Activated CD4-positive, alpha-beta T cell treated with anti-CD3 and anti-CD28 coated beads for 36 hours (primary cell): ENCODE measurements at regions not wholly inside any gene's neighbourhood (a gene's known extent, or its start where the extent isn't known, plus 50 kb on each side); places are given as distances from the start of the nearest gene placed in this dataset.

Experiments used
- ATAC-seq: fragments of 200-7000 bp; cut with Tn5 transposase; one replicate; pipeline ENCODE4 v1.10.0; 2021; ENCODE audit warnings: mild to moderate bottlenecking, moderate library complexity
- CTCF ChIA-PET: fragments of 350-600 bp; sonication (Branson Sonifier 250); formaldehyde crosslinking; loops from one replicate; lab custom pipeline; 2021; ENCODE audit warnings: antibody characterized with exemption; lab: Charles Lee
- POLR2A ChIA-PET: fragments of 350-600 bp; sonication (Branson Sonifier 250); formaldehyde crosslinking; loops from one replicate; lab custom pipeline; 2021; ENCODE audit warnings: antibody characterized with exemption, inconsistent platforms; lab: Charles Lee
- DNase-seq: peaks from one replicate; pipeline ENCODE4 v3.0.0-alpha.2; 2020
- H3K27ac Mint-ChIP-seq: one replicate; pipeline ENCODE4 v1.8.0; 2021; ENCODE audit warnings: mixed read lengths
- H3K27me3 Mint-ChIP-seq: one replicate; pipeline ENCODE4 v1.8.0; 2021; ENCODE audit warnings: mixed read lengths
- H3K36me3 Mint-ChIP-seq: one replicate; pipeline ENCODE4 v1.8.0; 2021; ENCODE audit warnings: low read depth, mixed read lengths
- H3K4me1 Mint-ChIP-seq: one replicate; pipeline ENCODE4 v1.8.0; 2021; ENCODE audit warnings: mixed read lengths
- H3K4me3 Mint-ChIP-seq: one replicate; pipeline ENCODE4 v1.8.0; 2021; ENCODE audit warnings: mild to moderate bottlenecking, moderate library complexity, mixed read lengths
- H3K9me3 Mint-ChIP-seq: one replicate; pipeline ENCODE4 v1.8.0; 2021; ENCODE audit warnings: low read depth, mixed read lengths
- intact Hi-C, 2 experiments: fragments of 100-400 bp; cut with DNase I in 1 of 2; cut with micrococcal nuclease in 1 of 2; formaldehyde crosslinking; loops; one replicate each; pipeline versions ENCODE4 v1.14.2 to v1.15.1; 2022 to 2024; cut with DNase I, micrococcal nuclease

DNA sequence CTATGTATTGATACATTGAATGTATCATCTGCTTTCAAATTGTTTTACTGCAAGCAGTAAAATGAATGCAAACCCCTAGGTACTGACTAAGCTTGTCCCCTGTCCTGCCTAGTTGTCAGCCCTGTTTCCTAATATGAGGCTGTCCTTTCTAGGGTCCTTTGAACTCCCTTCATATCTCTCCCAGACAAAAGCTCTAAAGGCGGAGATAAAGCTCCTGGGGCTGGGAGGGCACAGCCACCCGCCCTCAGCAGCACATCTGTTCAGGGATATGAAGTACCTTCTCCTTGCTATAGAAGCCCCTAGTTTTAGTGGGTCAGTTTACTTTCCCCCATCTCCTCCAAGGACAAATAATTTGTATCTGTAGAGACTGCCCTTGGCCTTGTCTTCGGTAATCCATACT, 93.1 kb upstream of the ETS2 start:
- ChIA-PET CTCF (interaction anchor here (0.9 kb wide), 1 partner anchor 13 kb away, joined by 3 read pairs; no protein-coding TSS in a partner anchor), POLR2A (no interaction called here)
- H3K9me3 Mint-ChIP-seq: no peaks in the 10 kb centered on the region
- no peaks in the 10 kb centered on the region for H3K36me3 Mint-ChIP-seq
- DNase-seq (no peak), ATAC-seq (no peak)
- H3K27me3 Mint-ChIP-seq: peaks cover 2% of the 10 kb centered on the region
- no peak overlapping the region for H3K4me3 Mint-ChIP-seq
- H3K4me1 Mint-ChIP-seq: no peaks in the 10 kb centered on the region
- intact Hi-C loops: loop anchor here (5.0 to 10.0 kb wide), 2 partner anchors 205 to 208 kb away; no protein-coding TSS in a partner anchor
- H3K27ac Mint-ChIP-seq: no peak overlapping the region

DNA sequence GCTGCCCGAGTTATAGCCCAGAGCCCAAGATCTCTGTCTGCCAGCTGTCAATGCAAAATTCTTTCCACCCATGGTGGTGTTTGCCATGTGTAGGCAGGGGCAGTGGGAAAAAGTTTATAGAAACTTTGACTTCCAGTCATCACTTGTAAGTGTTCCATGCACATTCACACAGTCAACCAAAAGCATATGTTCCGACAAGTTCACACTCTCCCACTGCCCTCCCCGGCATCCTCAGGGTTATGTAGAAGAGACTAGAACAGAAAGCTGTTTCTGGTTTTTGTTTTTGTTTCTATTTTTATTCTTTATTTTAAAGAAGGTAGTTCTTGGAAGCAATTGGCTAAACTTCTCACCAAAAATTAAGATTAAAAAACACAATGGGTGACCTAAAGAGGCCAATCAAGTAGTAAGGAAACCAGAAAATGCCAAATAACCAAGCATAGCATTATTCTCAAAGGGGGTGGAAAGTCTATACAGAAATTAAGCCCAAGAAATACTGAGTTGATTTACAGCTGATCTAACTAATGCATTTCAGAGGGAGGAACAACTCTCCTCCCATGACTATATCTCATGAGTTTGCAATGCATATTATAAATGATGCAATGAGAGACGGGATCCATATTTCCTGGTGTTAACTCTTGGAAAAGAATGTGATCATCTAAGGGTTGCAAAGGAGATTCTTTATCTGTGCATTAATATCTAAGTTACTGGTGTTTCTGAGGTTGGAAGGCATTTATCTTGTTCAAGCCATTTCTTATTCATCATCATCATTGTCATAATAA, 91.5 kb upstream of the ETS2 start:
- H3K9me3 Mint-ChIP-seq: no peaks in the 10 kb centered on the region
- no peak for ATAC-seq
- intact Hi-C loops: loop anchor here (5.0 to 10.0 kb wide), 2 partner anchors 207 to 209 kb away; no protein-coding TSS in a partner anchor
- H3K4me1 Mint-ChIP-seq: no peaks in the 10 kb centered on the region
- H3K27ac Mint-ChIP-seq: no peak overlapping the region
- no peaks in the 10 kb centered on the region for H3K36me3 Mint-ChIP-seq
- H3K27me3 Mint-ChIP-seq: peaks cover 2% of the 10 kb centered on the region
- DNase-seq: no peak
- no peak overlapping the region for H3K4me3 Mint-ChIP-seq
- ChIA-PET POLR2A (no interaction called here), CTCF (no interaction called here)

DNA sequence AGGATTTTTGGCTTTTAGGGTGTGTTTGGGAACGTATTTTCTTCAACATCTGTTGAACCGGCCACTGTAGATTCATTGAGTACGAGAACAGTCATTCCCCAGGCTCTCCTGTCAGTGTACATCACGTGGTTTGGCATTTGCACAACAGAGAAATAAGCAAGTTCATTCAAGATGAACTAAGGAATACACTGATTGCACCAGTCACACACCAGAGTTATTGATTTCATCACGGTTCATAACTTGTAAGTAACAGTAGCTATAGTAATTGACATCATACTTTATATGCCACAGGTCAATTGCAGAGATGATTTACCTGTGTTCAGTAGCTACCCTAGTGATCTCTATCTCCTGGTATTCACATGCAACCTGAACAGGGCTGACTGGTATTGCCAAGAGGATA, 90.7 kb upstream of the ETS2 start:
- H3K4me3 Mint-ChIP-seq: no peak overlapping the region
- DNase-seq (no peak), ATAC-seq (no peak)
- no peaks in the 10 kb centered on the region for H3K4me1 Mint-ChIP-seq
- H3K9me3 Mint-ChIP-seq: no peaks in the 10 kb centered on the region
- no peak overlapping the region for H3K27ac Mint-ChIP-seq
- POLR2A ChIA-PET: no interaction called here
- intact Hi-C loops: loop anchor here (5.0 to 10.0 kb wide), 2 partner anchors 208 to 210 kb away; no protein-coding TSS in a partner anchor
- H3K36me3 Mint-ChIP-seq: no peaks in the 10 kb centered on the region
- H3K27me3 Mint-ChIP-seq: peaks cover 2% of the 10 kb centered on the region
- CTCF ChIA-PET: no interaction called here

DNA sequence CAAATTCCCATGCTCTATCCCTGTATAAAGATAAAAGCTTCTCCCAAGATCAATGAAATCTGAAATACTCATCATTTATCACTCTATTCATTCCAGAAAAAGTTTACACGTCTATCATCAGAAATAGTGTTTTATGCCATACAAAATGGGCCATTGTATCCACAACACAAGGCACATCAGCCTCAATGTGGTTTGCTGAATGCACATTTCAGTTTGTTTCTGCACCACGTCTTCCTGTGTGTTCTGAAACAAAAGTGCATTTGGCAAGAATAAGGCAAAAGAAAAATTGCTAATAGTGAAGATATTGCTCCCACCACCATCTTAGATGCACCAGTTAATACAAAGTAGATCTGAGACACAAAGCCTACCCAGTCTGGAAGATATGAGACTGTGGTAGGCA, 89.6 kb upstream of the ETS2 start:
- POLR2A ChIA-PET: no interaction called here
- no peak overlapping the region for H3K4me3 Mint-ChIP-seq
- intact Hi-C loops: loop anchor here in 1 of 2 experiments (10.0 kb wide), 1 partner anchor 211 kb away; no protein-coding TSS in a partner anchor
- H3K27me3 Mint-ChIP-seq: peaks cover 2% of the 10 kb centered on the region
- no peak overlapping the region for H3K27ac Mint-ChIP-seq
- H3K4me1 Mint-ChIP-seq: no peaks in the 10 kb centered on the region
- H3K9me3 Mint-ChIP-seq: no peaks in the 10 kb centered on the region
- DNase-seq: no peak
- CTCF ChIA-PET: interaction anchor here (0.6 kb wide), 1 partner anchor 21 kb away, joined by 4 read pairs; no protein-coding TSS in a partner anchor
- H3K36me3 Mint-ChIP-seq: no peaks in the 10 kb centered on the region
- ATAC-seq: no peak

DNA sequence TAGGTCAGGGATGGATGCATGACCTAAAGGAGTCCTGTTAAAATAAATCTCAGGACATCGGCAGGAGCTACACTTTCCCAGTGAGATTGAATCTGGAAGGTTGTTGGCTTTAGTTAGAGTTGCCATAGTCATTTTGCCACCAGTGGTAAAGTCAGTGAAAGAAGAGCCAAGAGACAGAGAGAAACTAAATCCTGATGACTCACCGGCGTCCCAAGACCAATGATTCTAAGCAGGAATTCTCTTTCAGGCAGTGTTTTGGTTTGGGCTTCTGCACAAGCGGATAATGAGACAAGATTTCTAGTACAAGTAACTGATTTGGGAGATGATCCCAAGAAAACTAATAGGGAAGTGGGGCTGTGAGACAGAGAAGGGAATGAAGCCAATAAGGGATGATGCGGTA, 88.8 kb upstream of the ETS2 start:
- H3K27ac Mint-ChIP-seq: no peak overlapping the region

DNA sequence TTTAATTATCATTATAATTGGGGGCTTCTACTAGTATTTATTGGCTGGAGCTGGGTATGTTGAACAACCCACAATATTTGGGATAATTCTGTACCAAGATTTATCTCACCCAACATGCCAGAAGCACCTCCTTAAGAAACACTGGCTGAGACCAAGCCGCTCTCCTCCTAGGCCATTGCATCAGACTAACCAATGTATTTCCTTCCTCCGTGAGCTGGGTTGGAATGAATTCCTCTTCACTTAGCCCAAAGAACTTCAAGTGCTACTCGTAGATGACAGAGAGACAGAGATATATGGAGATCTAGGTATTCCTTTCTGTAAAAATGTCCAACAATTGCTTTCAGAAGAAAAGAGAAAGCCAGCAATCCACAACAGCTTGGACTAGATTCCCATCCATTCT, 87.2 kb upstream of the ETS2 start:
- no peaks in the 10 kb centered on the region for H3K4me1 Mint-ChIP-seq
- DNase-seq: no peak
- intact Hi-C loops: loop anchor here in 1 of 2 experiments (10.0 kb wide), 1 partner anchor 214 kb away; no protein-coding TSS in a partner anchor
- no peaks in the 10 kb centered on the region for H3K27me3 Mint-ChIP-seq
- POLR2A ChIA-PET: no interaction called here
- no peak overlapping the region for H3K27ac Mint-ChIP-seq
- ATAC-seq: no peak
- CTCF ChIA-PET: no interaction called here
- no peaks in the 10 kb centered on the region for H3K36me3 Mint-ChIP-seq
- H3K9me3 Mint-ChIP-seq: no peaks in the 10 kb centered on the region
- no peak overlapping the region for H3K4me3 Mint-ChIP-seq

More for the DNA sequence above, 88.8 kb upstream of the ETS2 start:
- ChIA-PET POLR2A (no interaction called here), CTCF (interaction anchor here (0.6 kb wide), 1 partner anchor 255 kb away, joined by 3 read pairs; no protein-coding TSS in a partner anchor)
- intact Hi-C loops: loop anchor here in 1 of 2 experiments (10.0 kb wide), 1 partner anchor 212 kb away; no protein-coding TSS in a partner anchor
- Mint-ChIP-seq H3K36me3 (no peaks in the 10 kb centered on the region), H3K4me3 (no peak overlapping the region), H3K27me3 (no peaks in the 10 kb centered on the region), H3K9me3 (no peaks in the 10 kb centered on the region), H3K4me1 (no peaks in the 10 kb centered on the region)
- DNase-seq (no peak), ATAC-seq (no peak)

DNA sequence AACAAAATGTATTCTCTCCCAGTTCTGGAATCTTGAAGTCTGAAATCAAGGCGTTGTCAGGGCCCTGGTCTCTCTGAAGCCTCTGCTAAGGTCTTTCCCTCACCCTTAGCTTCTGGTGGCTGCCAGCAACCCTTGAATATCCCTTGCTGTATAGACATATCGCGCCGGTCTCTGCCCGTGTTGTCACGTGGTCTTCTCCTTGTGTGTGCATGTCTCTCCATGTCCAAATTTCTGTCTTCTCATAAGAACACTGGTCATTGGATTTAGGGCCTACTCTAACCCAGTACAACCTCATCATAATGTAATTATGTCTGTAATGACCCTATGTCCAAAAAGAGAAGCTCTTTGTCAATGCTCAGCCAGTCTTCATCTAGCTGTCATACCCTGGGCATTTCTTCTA, 85.7 kb upstream of the ETS2 start:
- peaks cover 2% of the 10 kb centered on the region for H3K36me3 Mint-ChIP-seq
- ChIA-PET POLR2A (no interaction called here), CTCF (no interaction called here)
- no peak for DNase-seq
- no peaks in the 10 kb centered on the region for H3K4me1 Mint-ChIP-seq
- H3K9me3 Mint-ChIP-seq: peaks cover 7% of the 10 kb centered on the region
- no peak for ATAC-seq
- no peak overlapping the region for H3K27ac Mint-ChIP-seq
- intact Hi-C loops: no loop called here
- H3K4me3 Mint-ChIP-seq: no peak overlapping the region
- H3K27me3 Mint-ChIP-seq: no peaks in the 10 kb centered on the region

DNA sequence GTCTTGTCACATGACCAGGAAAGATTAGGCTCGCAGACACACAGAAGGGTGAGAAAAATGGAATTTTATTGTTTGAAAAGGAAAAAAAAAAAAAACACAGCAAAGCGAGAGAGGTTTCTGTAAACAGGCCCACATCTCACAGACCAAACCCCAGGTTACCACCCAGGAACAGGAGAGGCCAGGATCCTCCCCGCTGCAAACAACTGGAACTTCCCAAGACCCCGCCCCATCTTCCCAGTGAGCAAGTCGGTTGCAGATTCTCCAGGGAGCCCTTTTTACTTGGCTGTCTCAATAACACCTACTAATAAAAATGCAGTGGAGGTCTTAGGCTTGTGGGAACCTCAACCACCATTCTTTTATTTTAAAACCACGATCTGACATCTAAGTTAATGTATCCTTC, 84.7 kb upstream of the ETS2 start:
- Mint-ChIP-seq H3K9me3 (peaks cover 13% of the 10 kb centered on the region), H3K36me3 (peaks cover 3% of the 10 kb centered on the region), H3K4me3 (no peak overlapping the region), H3K4me1 (no peaks in the 10 kb centered on the region), H3K27ac (no peak overlapping the region), H3K27me3 (no peaks in the 10 kb centered on the region)
- no peak for ATAC-seq
- POLR2A ChIA-PET: no interaction called here
- intact Hi-C loops: no loop called here
- no peak for DNase-seq
- CTCF ChIA-PET: no interaction called here

DNA sequence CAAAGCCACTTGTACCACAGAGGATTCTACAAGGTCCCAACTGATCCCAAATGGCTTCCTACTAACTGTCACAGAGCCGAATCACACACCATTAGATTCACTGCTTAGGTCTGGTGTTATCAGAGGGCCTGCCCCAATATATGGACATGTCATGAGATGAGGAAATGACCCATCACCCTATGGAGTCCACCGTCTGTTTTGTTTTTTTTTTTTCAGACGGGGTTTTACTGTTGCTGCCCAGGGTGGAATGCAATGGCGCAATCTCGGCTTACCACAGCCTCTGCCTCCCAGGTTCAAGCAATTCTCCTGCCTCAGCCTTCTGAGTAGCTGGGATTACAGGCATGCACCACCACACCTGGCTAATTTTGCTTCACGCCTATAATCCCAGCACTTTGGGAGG, 83.8 kb upstream of the ETS2 start:
- Mint-ChIP-seq H3K27me3 (peaks cover 3% of the 10 kb centered on the region), H3K36me3 (peaks cover 3% of the 10 kb centered on the region), H3K9me3 (peaks cover 13% of the 10 kb centered on the region), H3K4me1 (no peaks in the 10 kb centered on the region), H3K27ac (no peak overlapping the region), H3K4me3 (no peak overlapping the region)
- ChIA-PET POLR2A (no interaction called here), CTCF (interaction anchor here (1.1 kb wide), 1 partner anchor 13 kb away, joined by 3 read pairs; no protein-coding TSS in a partner anchor)
- no peak for ATAC-seq
- intact Hi-C loops: no loop called here
- no peak for DNase-seq

DNA sequence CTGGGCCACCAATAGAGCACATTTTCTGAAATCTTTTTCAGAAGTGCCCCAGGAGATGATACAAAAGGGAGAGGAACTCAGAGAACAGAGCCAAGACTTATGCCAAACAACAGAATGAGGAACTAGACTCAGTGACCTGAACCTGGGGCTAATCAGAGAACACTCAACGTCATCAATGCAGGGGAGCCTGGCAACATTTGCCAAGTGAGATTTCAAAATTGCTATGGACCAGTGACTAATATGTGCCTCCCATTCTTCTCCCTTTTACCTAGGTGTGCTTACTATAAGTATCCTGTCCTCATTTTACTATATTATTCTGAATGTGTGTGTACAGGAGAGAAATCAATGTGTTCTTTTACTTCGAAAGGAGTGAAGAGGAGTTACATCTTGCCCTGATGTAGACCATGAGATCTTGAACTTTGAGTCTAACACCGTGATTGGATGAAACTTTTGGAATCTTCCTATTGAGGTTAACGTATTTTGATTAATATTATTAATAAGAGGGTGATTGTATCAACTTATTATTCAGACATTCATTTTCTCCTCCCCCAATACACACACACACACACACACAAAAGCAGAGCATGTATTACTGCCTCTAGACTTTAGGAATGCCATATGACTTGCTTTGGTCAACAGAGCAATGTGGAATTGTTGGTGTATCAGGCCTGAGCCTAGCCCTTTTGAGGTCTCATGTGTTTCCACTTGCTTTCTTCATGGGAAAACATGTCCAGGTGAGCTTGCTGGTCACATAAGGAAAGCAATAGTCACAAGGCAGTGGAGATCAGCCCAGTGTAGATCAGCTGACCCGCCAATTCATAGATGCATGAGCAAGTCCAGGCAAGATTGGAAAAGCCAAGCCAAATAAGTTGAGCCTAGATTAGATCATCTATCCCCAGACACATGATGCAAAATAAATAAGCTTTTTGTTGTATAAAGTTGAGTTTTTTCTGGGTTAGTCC, 80.3 kb upstream of the ETS2 start:
- Mint-ChIP-seq H3K4me3 (no peak overlapping the region), H3K27me3 (peaks cover 9% of the 10 kb centered on the region), H3K9me3 (peaks cover 13% of the 10 kb centered on the region), H3K27ac (no peak overlapping the region), H3K4me1 (peaks cover 2% of the 10 kb centered on the region), H3K36me3 (peaks cover 3% of the 10 kb centered on the region)
- CTCF ChIA-PET: no interaction called here
- intact Hi-C loops: no loop called here
- ATAC-seq (no peak), DNase-seq (no peak)
- POLR2A ChIA-PET: no interaction called here

DNA sequence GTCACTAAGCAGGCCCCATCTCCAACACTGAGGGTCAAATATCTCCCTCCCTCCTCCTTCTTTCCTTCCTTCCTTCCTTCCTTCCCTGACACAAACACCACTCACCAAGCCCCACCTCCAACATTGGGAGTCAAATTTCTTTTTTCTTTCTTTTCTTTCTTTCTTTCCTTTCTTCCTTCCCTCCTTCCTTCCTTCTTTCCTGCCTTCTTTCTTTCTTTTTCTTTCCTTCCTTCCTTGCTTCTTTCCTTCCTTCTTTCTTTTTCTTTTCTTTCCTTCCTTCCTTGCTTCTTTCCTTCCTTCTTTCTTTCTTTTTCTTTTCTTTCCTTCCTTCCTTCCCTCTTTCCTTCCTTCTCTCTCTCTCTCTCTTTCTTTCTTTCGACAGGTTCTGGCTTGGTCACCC, 79.2 kb upstream of the ETS2 start:
- Mint-ChIP-seq H3K9me3 (peaks cover 13% of the 10 kb centered on the region), H3K27ac (no peak overlapping the region), H3K4me3 (no peak overlapping the region), H3K36me3 (peaks cover 3% of the 10 kb centered on the region), H3K27me3 (peaks cover 9% of the 10 kb centered on the region), H3K4me1 (peaks cover 2% of the 10 kb centered on the region)
- POLR2A ChIA-PET: no interaction called here
- DNase-seq (no peak), ATAC-seq (no peak)
- intact Hi-C loops: no loop called here
- CTCF ChIA-PET: no interaction called here
